ENCODE measurements at regions not wholly inside any gene's neighbourhood (a gene's known extent, or its start where the extent isn't known, plus 50 kb on each side); places are given as distances from the start of the nearest gene placed in this dataset.

DNA sequence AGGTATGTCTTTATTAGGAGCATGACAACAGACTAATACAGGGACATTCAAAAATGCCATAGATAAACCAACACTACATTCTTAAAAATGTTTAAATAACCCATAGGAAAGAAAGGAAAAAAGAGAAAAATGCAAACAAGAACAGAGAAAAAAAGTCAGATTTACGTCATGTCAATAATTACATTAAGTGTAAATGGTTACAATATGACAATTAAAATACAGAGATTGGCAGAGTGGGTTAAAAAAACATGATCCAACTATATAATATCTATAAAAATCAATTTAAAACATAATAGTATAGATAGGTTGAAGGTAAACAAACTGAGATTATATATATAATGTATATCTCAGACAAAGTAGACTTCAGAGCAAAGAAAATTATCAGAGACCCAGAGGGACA lies 255.8 kb downstream of the ANAPC1 start:
- DNase-seq, result no peak

DNA sequence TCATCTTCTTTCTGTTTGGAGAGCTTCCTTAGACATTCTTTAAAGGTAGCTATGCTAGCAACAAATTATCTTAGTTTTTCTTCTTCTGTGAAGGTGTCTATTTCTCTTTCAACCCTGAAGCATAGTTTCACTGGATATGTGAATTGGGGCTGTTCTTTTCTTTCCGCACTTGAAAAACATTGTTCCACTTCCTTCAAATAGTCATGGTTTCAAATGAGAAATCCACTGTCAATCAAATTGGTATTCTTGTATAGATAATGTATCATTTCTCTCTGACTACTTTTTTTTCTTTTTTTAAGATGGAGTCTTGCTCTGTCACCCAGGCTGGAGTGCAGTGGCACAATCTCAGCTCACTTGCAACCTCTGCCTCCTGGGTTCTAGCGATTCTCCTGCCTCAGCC lies 254.0 kb downstream of the ANAPC1 start:
- DNase-seq, result no peak

DNA sequence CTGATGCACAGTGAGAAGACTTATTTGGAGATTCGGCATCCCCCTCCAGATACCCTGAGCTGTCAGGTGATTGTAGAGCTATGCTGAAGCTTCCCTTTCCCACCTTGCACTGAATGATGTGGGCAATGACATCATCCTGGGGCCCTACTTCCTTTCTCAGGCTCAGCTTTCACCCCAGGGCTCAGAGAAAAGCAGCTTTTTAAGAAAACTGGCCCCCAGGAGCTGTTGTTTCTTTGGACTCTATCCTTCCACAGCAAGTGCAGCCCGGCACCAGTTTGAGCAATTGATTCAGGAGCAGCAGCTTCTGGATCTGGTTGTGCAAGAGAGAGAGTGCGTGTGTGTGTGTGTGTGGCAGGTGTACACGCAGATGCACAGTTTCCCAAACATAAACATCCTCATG lies 251.3 kb downstream of the ANAPC1 start:
- DNase-seq, result no peak

DNA sequence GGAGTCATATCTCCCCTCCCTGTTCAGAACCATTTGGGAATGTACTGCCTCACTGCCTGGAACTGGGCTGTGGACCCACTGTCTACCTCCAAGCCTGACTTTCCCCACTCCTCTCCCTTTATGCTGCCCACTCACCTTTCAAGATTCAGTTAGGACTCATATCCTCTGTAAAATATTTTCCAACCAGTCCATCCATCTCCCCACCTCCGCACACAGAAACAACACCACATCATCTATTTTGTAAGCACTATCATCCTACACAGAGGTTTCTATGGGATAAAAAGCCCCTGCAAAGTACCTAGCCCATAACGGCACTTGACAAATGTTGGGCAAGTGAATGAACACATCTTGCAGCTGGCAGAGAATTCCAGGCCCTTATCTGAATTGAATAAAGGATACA lies 250.8 kb downstream of the ANAPC1 start:
- DNase-seq, result no peak

DNA sequence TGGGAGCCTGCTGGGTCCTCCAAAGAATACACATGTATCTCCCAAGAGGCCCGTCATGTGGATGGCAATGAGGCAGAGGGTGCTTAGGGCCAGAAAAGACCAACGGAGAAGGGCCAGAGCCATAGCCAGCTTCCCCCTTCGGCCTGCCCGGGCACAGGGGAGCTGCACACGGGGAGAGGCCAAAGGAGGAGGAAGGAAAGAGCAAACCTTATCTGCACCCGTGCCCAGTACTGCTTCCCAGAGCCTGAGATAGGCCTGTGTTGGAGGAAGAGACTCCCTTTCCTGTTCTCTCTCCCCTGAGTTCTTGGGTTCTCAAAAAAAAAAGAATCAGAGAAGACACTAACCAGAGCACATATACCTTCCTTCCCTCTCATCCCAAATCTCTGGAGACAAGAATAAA lies 250.3 kb downstream of the ANAPC1 start:
- DNase-seq, result no peak

DNA sequence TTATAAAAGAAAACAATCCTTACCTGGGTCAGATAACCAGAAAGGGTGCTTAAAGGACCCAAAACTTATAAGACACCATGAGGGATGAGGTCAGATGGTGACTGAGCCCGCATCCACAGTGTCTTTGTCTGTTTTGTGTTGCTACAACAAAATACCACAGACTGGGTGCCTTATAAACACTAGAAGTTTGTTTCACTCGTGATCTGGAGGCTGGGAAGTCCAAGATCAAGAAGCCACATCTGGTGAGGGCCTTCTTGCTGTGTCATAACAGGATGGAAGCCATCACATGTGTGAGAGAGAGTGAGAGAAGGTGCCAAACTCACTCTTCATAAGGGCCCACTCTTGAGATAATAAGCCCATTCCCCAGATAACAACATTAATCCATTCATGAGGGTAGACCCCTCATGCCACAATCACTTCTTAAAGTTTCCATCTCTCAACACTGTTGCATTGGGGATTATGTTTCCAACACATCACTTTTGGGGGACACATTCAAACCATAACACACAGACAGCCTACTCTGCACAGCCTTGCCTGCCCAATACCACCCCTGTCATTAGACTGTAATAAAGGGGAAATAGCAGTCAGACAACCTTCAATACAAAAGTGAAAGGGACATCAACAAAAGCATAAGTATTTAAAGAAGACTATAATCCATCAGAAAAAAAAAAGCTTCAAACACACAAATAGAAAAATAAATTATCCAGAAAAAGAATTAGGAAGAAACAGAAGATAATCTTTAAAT lies 249.8 kb downstream of the ANAPC1 start:
- DNase-seq, result no peak

DNA sequence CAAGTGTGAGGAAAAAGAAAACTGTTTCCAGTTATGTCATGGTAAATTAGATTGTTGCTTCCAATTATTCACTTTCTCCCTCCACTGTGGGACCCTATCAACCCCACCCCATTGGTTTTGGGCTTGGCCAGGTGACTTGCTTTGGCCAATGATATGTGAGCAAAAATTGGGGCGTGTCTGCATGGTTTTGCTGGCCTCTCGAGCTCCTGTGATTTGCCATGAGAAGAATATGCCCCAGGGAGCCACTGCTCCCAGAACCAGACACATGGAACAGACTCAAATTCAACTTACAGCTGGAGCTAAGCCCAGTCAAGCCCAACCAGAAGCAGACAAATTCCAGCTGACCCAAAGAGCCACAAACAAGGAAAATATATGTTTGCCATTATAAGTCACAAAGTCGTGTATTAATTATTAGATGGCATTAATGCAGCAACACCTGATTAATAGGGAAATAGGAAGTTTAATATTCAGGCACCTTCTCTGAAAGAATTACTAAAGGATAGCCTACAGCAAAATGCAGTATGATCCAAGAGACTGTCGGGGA lies 248.9 kb downstream of the ANAPC1 start:
- DNase-seq, result no peak

DNA sequence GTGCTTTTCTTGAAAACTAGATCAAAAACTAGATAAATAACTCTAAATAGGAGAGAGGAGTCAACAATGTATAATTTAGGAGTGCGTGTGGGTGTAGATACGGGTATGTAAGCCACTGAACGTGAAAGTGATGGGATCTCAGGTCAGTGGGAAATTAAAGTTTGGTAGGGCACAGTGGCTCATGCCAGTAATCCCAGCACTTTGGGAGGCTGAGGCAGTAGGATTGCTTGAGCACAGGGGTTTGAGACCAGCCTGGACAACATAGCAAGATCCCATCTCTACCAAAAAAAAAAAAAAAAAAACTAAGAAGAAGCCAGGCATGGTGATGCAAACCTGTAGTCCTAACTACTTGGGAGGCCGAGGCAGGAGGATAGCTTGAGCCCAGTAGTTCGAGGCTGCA lies 247.1 kb downstream of the ANAPC1 start:
- DNase-seq, result no peak

DNA sequence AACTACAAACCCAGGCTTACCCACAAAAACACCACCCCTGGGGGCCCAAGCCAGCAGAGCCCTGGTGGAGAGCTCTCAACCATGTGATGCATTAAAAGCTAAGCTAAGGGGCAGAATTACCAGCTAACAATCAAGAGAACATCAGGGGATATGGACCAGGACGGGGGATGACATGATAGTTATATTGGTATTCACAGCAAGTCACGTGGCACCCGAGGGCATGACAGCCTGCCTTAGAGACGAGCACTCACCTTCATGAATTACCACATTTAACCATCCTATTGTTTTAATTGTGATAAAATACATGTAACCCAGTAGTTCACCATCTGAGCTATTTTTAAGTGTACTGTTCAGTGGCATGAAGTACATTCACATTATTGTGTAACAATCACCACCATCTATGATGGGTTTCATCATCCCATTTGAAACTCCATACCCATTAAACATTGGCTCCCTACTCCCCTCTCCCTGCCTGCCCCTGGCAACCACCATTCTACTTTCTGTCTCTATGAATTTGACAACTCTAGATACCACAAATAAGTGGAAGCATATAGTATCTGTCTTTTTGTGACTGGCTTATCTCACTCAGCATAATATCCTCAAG lies 245.6 kb downstream of the ANAPC1 start:
- DNase-seq, result no peak

DNA sequence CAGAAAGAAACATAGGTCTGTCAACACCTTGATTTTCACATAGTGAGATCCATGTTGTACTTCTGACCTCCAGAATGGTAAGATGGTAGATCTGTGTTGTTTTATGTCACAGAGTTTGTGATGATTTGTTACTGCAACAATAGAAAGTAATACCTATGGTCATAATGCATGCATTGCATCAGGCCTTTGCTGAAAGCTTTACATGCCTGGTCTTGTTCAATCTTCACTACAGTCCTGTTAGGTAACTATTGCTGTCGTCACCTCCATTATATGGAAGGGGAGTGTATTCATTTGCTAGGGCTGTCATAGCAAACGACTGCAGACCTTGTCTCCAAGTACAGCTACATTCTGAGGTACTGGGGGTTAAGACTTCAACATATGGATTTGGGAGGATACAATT lies 243.5 kb downstream of the ANAPC1 start:
- DNase-seq, result no peak

DNA sequence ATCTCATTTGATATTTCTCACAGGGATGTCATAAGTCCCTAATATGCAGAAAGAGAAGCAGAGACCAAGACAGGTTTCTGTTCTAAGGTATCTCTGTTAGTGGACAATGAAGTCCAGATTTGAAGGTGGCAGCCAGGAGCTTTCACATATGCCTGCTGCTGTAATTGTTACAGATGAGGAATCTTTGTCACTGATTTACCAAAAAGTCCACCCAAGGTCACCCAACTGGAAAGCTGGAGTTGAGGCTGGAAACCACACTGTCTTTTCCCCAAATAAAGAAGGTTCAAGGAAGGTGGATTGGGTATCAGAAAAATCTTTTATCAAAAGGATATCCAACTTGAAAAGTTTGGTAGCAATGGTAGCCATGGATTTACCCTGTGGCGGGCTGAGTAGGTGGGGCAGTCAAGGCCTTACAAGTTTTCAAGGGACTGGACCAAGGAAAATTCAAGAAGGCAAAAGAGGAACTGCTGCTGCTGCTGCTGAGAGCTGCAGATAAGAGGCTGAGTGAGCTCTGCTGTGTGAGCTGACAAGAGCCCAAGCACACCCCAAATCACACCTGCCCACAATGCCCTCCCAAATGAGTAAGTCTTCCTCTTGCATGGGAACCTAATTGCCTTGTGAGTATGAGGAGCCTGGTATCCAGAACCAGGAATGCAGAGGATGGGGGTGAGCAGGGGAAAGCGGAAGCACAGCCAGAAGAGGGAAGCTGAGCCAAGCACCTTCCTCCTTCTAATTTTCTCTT lies 241.2 kb downstream of the ANAPC1 start:
- DNase-seq, result no peak

DNA sequence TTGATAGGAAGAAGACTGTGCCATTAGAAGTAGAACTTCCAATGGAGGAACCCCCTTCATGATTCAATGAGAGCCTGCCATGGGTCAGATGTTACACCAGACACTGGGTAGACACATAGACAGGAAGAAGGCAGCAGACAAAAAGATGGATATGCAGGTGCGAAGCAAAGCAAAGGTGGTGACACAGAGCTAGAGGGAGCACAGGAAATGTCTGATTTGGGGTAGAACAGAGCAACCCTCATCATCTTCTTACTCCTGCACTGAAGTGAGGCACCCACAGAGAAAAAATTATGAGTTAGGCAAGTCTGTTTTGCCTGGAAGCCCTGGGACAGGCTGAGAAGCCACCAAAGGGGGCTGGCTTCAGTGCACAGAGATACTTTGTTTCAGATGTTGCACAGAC lies 240.2 kb downstream of the ANAPC1 start:
- DNase-seq, result no peak

DNA sequence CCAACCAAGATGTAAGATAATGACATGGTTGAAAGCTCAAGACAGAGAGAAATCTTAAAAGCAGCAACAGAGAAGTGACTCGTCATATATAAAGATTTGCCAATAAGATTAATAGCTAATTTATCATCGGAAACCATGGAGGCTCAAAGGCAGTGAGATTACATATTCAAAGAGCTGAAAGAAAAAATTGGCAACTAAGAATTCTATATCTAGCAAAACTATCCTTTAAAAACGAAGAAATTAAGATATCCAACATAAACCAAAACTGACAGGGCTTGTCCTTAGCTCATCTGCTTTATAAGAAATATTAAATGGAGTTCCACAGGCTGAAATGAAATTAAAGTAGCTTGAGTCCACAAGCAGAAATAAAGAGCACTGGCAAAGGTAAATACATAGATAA lies 236.6 kb downstream of the ANAPC1 start:
- DNase-seq, result no peak

DNA sequence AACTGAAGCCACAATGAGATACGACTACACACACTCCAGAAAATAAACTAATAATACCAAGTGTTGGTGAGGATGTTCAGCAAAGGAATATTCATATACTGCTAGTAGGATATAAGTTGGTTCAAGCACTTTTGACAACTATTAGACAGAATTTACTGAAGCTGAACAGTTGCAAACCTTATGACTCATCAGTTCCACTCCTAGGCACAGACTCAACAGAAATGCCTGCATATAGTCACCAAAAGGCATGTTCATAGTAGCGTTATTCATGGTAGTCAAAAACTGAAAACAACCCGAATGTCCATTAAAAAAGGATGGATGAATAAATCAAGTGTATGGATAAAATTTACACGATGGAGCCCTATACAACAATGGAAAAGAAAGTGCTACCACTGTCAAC lies 232.0 kb downstream of the ANAPC1 start:
- DNase-seq, result no peak

DNA sequence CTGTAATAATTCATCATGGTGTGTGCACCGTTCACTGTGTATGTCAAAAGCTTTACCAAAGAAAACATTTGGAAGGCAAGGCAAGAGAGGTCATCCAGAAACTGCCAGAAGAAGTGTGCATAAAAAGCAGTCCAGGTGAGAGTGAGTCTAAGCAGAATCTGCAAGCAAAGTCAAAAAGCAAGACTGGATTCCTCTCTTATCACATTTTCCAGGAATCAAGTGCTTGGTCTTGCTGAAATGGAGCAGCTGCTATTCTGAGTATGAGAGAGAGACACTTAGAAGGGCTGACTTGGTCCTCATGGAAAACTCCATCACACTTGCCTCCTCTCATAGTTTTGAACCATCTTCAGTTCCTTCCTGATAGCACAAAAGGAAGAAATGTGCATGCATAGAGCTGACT lies 231.3 kb downstream of the ANAPC1 start:
- no peak for DNase-seq

DNA sequence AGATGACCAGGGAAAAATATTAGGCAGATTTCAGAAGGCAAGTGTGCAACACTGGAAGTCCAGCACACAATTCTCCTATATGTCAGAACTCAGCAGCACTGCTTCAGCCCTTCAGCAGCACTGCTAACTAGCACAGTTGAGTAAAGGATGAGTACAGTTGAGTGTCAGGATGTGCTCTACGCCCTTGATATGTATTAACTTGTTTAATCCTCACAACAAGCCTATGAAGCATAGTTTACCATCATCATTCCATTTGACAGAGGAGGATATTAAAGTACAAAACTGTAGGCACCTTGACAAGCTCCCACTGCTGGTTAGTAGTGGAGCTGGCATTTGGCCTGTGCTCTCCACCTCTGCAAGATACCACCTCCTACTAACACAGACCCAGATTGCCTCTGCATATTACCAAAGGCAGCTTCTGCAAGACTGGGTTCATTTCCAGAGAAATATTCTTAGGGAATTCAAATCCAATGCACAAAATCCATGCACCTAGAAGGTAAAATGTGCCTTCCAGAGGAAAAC lies 230.8 kb downstream of the ANAPC1 start:
- no peak for DNase-seq

DNA sequence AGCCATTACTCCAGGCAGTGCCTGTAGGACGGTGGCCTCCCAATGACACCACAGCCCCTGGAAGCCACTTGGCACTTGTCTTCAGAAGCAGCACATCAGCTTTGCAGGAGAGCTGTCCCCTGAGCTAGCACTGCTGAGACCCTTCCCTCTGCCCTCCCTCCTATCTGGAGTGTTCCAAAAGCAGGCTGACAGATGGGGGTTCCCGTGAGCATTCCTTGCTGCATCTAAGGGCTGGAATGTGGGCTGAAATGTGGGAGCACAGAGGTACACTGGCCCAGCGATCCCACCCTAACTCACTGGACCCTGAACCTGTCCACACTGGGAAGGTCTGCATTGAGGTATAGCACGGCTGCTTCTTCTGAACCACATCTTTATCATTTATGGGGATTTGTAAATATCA lies 230.1 kb downstream of the ANAPC1 start:
- no peak for DNase-seq

DNA sequence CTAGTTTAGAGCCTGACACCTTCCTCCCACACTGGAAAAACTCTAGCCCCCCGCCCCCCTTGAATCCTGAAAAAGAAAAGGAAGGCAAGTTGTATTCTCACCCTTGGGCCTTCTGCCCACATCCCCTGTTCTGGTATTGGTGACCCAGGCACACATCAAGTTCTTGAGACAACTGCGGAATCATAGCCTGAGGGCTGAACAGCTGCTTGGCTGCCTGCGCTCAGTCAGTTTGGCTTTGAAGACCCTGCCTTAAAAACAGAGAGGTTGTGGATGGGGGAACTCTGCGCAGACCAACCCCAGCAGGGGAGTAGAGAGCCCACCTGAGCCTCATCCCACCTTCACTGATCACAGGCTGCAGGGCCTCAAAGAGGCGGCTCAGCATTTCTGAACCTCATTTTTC lies 229.2 kb downstream of the ANAPC1 start:
- DNase-seq, result no peak

DNA sequence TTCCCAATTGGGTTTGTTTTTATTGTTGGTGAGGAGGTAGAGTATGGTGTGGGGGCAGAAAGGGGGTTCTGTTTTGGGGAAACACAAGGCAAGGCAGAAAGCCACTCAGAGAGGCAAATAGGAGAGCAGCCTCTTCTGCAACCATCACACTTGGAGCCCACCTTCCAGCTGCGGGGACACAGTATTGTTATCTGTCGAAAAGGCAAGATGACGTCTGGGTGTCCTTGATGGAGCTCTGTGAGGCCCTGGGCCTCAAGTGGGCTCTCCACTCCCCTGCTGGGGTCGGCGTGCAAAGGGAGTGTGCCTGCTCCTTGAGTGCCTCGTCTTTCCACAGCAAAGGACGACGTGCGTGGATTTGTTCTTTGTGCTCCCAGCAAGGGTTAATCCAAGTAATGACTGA lies 227.6 kb downstream of the ANAPC1 start:
- no peak for DNase-seq

DNA sequence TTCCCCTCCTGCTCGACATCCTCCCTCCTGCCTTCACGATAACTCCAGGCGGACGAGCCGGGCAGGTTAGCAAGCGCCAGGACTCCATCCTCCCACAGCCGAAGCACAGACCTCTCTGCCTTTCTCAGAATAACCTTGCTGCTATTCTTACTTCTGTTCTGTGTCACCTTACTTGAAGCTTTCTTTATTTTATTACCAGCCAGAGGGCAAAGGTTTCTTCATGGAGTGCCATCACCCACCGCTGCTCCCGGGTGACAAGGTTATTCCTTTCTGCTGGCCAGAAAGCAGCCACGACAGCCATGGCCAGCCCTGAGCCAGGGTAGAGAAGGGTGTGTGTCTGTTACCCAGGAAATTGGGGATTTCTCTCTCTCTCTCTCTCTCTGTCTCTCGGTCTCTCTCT lies 227.1 kb downstream of the ANAPC1 start:
- no peak for DNase-seq

DNA sequence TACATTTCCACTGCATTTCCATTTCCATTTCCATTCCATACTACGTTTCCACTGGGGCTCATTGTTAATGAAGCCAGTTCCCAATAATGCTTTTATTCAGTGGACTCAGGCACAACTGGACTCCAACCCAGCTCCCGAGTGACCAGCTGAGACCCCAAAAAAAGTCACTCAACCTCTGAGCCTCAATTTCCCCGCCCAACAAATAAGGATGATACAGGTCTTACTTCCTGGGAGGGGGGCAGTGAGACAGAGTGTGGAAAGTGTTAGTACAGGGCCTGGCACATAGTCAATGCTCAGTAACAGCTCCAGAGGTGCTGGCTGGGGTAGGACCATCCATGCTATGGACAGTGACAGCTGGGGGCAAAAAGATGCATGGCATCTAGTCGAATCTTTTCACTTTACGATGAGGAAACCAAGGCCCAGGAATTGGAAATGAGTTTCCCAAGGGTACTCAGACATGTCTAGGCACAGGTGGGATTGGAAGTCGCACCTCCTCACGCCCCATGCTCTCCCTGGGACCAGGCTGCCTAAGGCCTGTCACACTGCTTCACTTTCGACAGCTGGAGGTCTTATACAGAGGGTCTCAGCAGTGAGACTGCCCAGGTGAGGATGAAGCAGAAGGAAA lies 226.5 kb downstream of the ANAPC1 start:
- DNase-seq, result no peak

DNA sequence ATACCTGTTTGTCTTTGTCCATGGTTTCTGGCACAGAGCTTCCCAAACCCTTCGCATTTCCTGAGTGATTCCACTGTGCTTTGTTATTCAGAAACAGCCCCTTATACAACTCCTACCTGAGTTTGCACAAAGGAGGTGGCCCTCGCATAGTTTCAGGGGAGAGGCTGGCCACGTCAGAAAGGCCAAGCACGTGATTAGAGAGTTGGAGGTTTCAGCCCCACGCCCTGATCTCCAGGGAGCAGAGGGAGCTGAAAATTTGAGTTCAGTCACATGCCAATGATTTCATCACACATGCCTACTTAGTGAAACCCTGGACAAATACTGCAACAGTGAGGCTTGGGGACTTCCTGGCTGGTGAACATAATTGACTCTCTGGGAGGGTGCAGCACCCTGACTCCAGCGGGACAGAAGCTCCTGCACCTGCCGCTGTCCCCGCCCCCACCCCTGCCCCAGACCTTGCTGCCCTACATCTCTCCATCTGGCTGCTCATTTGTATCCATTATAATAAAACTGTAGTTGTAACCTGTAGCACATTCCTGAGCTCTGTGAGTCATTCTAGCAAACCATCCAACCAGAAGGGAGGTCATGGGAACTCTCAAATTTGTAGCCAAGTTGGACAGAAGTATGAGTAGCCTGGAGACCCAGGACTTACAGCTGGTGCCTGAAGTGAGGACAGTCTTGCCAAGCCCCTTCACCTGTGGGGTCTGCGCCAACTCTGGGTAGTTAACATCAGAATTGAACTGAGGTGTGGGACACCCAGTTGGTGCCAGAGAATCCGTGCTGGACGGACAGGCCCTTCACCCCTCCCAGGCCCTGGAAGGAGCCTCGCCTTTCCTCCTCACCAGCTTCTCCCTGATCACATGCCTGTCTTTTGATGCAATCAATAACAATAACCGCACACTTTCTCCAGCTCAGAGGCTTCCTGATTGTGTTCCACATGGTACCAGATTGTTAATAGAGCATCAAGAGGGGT lies 224.3 kb downstream of the ANAPC1 start:
- no peak for DNase-seq

Measured in activated T-cell treated with anti-CD3 and anti-CD28 coated beads, Interleukin-2, amount 50 U/mL, for 1 hour (primary cell).